RWPE1 (cell line): ENCODE measurements at regions not wholly inside any gene's neighbourhood (a gene's known extent, or its start where the extent isn't known, plus 50 kb on each side); places are given as distances from the start of the nearest gene placed in this dataset.

Source experiments
- CTCF ChIA-PET: fragments of 350-600 bp; sonication (Branson Sonifier 250); formaldehyde crosslinking; extraction: SDS; loops from one replicate; lab custom pipeline; 2021; lab: Yijun Ruan, JAX
- POLR2A ChIA-PET: fragments of 400-600 bp; formaldehyde crosslinking; extraction: SDS; loops from one replicate; lab custom pipeline; 2020; ENCODE audit warnings: antibody characterized with exemption; ENCODE audit not compliant: low non-redundant PET; lab: Yijun Ruan, JAX
- DNase-seq: peaks from one replicate; pipeline ENCODE4 v3.0.0; 2012; ENCODE audit warnings: low spot score
- H3K27ac ChIP-seq: fragments of 450-650 bp; 2 replicates; pipeline ENCODE4 v1.5.1; 2017
- TF ChIP-seq, protein P1 (sequence below): fragments of 450-650 bp; conservative IDR thresholded peaks from 2 replicates; pipeline ENCODE4 v1.5.1; 2017; ENCODE audit warnings: low read depth, mild to moderate bottlenecking

DNA sequence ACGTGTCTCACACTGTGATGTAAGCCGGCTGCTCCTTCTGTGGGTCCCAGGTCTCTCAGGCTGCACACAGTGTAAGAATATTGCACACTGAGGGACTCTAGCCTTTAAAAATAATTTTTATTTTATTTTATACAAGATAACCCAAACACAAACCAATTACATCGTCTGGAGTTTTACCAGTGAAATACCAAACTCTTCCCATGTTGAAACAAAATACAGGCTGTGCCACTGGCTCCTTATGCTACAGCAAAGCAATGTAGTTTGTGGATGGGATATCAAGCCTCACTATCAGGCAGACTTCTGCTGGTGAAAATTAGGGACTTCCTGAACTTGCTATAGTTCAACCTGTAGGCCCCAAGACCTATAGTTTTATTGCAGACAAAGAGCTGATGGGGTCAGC, 311.3 kb upstream of the SLCO3A1 start:
- ChIA-PET POLR2A (no interaction called here), CTCF (no interaction called here)
- no peak for DNase-seq
- H3K27ac ChIP-seq, result no peak overlapping the region
- TF ChIP-seq, protein P1, sequence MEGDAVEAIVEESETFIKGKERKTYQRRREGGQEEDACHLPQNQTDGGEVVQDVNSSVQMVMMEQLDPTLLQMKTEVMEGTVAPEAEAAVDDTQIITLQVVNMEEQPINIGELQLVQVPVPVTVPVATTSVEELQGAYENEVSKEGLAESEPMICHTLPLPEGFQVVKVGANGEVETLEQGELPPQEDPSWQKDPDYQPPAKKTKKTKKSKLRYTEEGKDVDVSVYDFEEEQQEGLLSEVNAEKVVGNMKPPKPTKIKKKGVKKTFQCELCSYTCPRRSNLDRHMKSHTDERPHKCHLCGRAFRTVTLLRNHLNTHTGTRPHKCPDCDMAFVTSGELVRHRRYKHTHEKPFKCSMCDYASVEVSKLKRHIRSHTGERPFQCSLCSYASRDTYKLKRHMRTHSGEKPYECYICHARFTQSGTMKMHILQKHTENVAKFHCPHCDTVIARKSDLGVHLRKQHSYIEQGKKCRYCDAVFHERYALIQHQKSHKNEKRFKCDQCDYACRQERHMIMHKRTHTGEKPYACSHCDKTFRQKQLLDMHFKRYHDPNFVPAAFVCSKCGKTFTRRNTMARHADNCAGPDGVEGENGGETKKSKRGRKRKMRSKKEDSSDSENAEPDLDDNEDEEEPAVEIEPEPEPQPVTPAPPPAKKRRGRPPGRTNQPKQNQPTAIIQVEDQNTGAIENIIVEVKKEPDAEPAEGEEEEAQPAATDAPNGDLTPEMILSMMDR, result no peak

DNA sequence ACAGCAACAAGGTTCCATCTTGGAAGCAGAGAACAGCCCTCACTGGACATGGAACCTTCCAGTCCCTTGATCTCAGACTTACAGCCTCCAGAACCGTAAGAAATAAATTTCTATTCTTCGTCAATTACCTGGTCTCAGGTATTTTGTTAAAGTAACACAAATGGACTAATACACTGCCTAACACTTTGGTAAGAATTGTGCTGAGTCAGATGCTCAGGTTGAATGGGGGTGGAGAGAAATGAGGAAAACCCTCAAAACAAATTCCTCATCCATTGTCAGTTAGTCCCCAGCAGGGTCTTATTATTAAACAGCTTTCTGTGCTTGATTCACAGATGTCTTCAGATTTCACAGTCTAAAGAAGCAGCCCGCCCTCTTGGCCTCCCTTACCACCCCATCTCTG, 306.2 kb upstream of the SLCO3A1 start:
- TF ChIP-seq, protein P1, result no peak
- H3K27ac ChIP-seq, result no peak overlapping the region
- no peak for DNase-seq
- CTCF ChIA-PET, result no interaction called here
- POLR2A ChIA-PET, result no interaction called here

DNA sequence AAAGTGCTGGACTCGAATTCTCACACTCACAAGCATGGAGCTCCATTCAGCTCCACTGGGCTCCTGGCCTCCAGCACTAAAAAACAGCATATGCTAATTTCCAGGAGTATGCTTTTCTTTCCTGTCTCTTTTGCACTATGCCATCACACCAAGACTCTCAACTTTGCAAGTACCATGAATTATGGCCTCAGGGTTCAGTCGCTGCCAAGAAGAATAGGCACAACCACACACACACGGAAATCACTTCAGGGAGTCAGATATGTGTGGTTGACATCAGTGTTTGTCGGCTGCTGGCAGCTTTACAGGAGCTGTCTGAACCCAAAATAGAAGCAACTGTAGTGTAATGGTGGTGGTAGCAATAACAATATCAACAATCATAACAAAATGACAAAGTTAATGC, 305.0 kb upstream of the SLCO3A1 start:
- ChIA-PET CTCF (interaction anchor here (0.6 to 0.7 kb wide), 2 partner anchors 137 to 592 kb away, joined by 3 read pairs; no protein-coding TSS in a partner anchor), POLR2A (no interaction called here)
- no peak for DNase-seq
- TF ChIP-seq, protein P1, result no peak
- H3K27ac ChIP-seq, result no peak overlapping the region

- DNase-seq, result no peak
- POLR2A ChIA-PET, result no interaction called here
- CTCF ChIA-PET, result no interaction called here
- H3K27ac ChIP-seq, result no peak overlapping the region
- TF ChIP-seq, protein P1, result no peak
Measured at GRCh38 chr15:91549581-91549980, 303.9 kb upstream of the SLCO3A1 start.

GRCh38 chr15:91552555-91552954, 301.0 kb upstream of the SLCO3A1 start:
- H3K27ac ChIP-seq, result no peak overlapping the region
- TF ChIP-seq, protein P1, result no peak
- no peak for DNase-seq
- POLR2A ChIA-PET, result no interaction called here
- CTCF ChIA-PET, result no interaction called here

DNA sequence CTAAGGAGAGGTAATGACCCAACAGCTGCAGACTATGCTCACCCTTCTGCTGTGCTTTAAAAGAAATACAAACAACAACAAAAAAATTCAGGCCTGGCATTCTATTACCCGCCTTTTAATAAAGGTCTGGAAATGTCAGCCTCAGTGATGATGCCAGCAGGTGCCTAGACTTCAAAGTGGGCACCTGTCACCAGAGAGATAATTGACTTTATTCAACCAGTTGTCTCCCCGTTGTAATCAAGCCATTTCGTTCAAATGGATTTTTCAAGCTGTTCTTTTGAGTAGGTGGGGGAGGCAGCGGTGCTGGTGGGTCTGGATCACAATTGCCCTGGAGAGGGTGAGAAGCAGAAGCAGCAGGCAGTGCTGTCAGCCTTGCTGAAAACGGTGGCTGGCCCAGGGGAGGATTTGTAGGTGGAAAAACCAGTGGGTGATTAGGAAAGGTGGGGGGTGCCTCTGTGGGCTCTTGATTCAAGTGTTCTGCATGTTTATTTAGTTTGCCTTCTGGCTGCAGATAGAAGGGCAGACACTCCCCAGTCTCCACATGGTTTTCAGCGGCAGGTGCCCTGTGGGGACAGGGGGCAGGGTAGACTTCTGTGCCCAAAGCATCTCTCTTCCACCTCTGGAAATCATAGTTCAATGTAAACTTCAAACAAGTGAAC, 300.2 kb upstream of the SLCO3A1 start:
- CTCF ChIA-PET, result interaction anchor here (0.7 kb wide), 1 partner anchor 29 kb away, joined by 5 read pairs; no protein-coding TSS in a partner anchor
- POLR2A ChIA-PET, result no interaction called here
- no peak for DNase-seq

More for the DNA sequence above, 300.2 kb upstream of the SLCO3A1 start:
- H3K27ac ChIP-seq, result no peak overlapping the region
- TF ChIP-seq, protein P1, result no peak
